ENCODE measurements at regions not wholly inside any gene's neighbourhood (a gene's known extent, or its start where the extent isn't known, plus 50 kb on each side); places are given as distances from the start of the nearest gene placed in this dataset.
"Not testable (repeated sequence)": the region's sequence is repeated elsewhere in the genome, so short reads cannot be mapped to it uniquely, and the experiment has no call there.

DNA sequence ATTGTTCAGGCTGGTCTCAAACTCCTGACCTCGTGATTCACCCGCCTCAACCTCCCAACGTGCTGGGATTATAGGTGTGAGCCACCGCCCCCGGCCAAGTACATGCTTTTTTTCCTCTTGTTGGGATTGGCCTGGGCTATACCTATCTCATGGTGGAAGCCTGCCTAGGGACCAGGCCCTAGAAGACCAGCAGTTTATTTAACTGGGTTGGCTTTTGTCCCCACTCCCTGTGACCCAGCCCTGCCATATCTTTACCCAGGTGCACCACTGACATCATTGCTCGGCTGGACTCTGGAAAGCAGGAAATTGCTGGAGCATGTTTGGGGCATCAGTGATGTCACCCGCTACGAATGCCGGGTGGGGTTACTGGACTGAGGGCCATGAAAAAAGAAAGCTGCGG is 955.5 kb downstream of the SPATA31A6 start:
- H3K27me3 ChIP-seq; H3K4me1 ChIP-seq; H3K36me3 ChIP-seq (ENCODE audit: low read depth, missing control alignments); intact Hi-C loops (cut with DNase I; ENCODE audit: low total_unique reads); H3K4me3 ChIP-seq; H3K9me3 ChIP-seq; DNase-seq; H3K27ac ChIP-seq: not testable (repeated sequence)
- WGBS, 2 donors, result 70 to 78% methylated on average over 5 to 6 of the region's 10 CpGs

DNA sequence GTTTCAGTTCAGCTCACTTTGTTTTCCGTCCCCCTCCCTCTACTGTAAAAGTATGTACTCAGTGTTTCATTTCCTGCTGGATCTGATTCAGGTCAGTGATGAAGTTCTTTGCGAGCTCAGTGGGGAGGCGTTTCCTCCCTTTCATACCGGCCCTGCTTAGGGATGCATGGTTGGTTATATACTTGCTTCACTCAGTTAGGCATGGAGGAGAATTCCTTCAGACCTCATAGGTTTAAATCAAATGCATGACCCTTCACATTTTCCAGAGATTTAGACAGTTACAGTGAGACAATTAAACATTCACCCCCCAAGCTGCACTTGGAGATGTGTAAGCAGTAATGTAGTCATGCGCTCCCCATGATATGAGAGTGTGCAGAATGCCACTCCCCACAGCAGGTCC is 955.9 kb downstream of the SPATA31A6 start:
- H3K4me1 ChIP-seq; H3K9me3 ChIP-seq; H3K27me3 ChIP-seq; H3K4me3 ChIP-seq; intact Hi-C loops (cut with DNase I; ENCODE audit: low total_unique reads); H3K27ac ChIP-seq; DNase-seq; H3K36me3 ChIP-seq (ENCODE audit: low read depth, missing control alignments): not testable (repeated sequence)
- WGBS, 2 donors, result 39 to 80% methylated on average over 1 to 3 of the region's 5 CpGs

DNA sequence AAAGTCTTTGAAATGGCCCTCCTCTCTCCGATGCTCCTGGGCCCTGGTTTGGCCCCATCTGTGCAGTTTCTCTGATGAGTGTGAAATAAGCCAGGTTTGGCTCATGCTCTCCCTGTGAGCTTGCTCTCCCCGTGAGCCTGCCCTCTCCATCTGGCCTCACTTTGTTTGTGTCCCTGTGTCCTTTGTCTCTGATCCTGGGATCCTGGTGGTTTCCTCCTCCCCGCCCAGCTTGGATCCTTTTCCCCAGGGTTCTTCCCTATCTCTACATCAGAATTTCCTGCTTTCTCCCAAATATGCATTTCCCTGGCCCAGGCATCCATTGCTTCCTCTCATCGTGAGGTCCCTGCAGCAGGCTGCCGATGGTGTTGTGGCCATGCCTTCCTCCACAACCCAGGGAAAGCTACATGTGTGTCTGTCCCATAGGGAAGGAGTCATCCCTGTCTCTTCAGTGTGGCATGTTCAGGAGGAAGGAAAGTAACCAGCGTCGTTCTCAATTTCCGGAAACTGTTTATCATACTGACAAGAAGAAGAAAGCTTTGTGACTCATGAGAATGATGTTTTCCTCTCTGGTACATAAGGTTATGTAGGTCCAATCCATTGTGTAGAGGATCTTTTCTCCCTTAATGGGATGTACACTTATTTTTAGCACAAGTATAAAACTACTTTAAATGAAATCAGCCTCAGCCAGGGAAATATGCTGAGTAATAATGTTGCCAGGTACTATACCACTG is 956.6 kb downstream of the SPATA31A6 start:
- intact Hi-C loops (cut with DNase I; ENCODE audit: low total_unique reads); H3K27me3 ChIP-seq; H3K9me3 ChIP-seq: not testable (repeated sequence)

More for the DNA sequence above, 956.6 kb downstream of the SPATA31A6 start:
- not testable (repeated sequence) for H3K4me3 ChIP-seq; DNase-seq; H3K36me3 ChIP-seq (ENCODE audit: low read depth, missing control alignments); H3K4me1 ChIP-seq; H3K27ac ChIP-seq
- WGBS, 2 donors, result 58 to 59% methylated on average over 5 to 8 of the region's 8 CpGs
